ENCODE measurements at regions not wholly inside any gene's neighbourhood (a gene's known extent, or its start where the extent isn't known, plus 50 kb on each side); places are given as distances from the start of the nearest gene placed in this dataset.

GRCh38 chr20:24203526-24204183 is 215.1 kb upstream of the GGTLC1 start (continued):
- TF ChIP-seq EHMT2 (IDR thresholded peaks at IDR 0.05; ENCODE audit: low read depth) (no peak), CHD4 (IDR thresholded peaks at IDR 0.05; ENCODE audit: borderline replicate concordance) (no peak), FOSL2 (IDR thresholded peaks at IDR 0.05) (no peak), FOSL2 (CRISPR knock-in tag; IDR thresholded peaks at IDR 0.05) (no peak)

GRCh38 chr20:24199501-24199900 is 210.9 kb upstream of the GGTLC1 start:
- TF ChIP-seq HEYL (CRISPR knock-in tag; IDR thresholded peaks at IDR 0.05) (no peak), BCL3 (IDR thresholded peaks at IDR 0.05) (no peak), EHMT2 (IDR thresholded peaks at IDR 0.05; ENCODE audit: low read depth) (no peak), CBX8 (IDR thresholded peaks at IDR 0.05) (no peak), NR3C1 (IDR thresholded peaks at IDR 0.05) (no peak), HMGXB4 (CRISPR knock-in tag; IDR thresholded peaks at IDR 0.05; ENCODE audit: borderline replicate concordance) (no peak), ZSCAN20 (CRISPR knock-in tag; IDR thresholded peaks at IDR 0.05) (no peak), HOXB5 (CRISPR knock-in tag; IDR thresholded peaks at IDR 0.05) (no peak), CHD2 (IDR thresholded peaks at IDR 0.05; ENCODE audit: low read length, partially characterized antibody) (no peak), RNF2 (IDR thresholded peaks at IDR 0.05; ENCODE audit: borderline replicate concordance, low read depth) (no peak), KDM5A (IDR thresholded peaks at IDR 0.05) (no peak), SREBF2 (IDR thresholded peaks at IDR 0.05) (no peak), JUNB (IDR thresholded peaks at IDR 0.05) (no peak), PHF8 (IDR thresholded peaks at IDR 0.05; ENCODE audit: borderline replicate concordance, low read depth) (no peak), MAFK (IDR thresholded peaks at IDR 0.05; ENCODE audit: partially characterized antibody) (no peak), USF2 (IDR thresholded peaks at IDR 0.05) (no peak), TFCP2L1 (CRISPR knock-in tag; IDR thresholded peaks at IDR 0.05) (no peak), CHD4 (IDR thresholded peaks at IDR 0.05; ENCODE audit: borderline replicate concordance) (no peak), REST (IDR thresholded peaks at IDR 0.05) (no peak)
- FAIRE-seq: no peak
- no peak overlapping the region for H3K4me3 ChIP-seq
- POLR2A ChIA-PET: no interaction called here
- DNase-seq (ENCODE audit: low read depth in 1 of 2, low spot score in 1 of 2): no peak
- CTCF ChIA-PET: interaction anchor here (1.2 kb wide), 1 partner anchor 10 kb away, joined by 3 read pairs; no protein-coding TSS in a partner anchor
- no peaks in the 10 kb centered on the region for H3K4me1 ChIP-seq
- ATAC-seq: no peak
- WGBS (ENCODE audit: missing lambda C conversion rate): 33% methylated on average over 6 of the region's 6 CpGs
- no peak overlapping the region for H3K4me2 ChIP-seq
- no peak overlapping the region for H3K27ac ChIP-seq
- H3K9me3 ChIP-seq: no peaks in the 10 kb centered on the region

All from A549 (cell line).